NK-92 (cell line): ENCODE measurements at regions not wholly inside any gene's neighbourhood (a gene's known extent, or its start where the extent isn't known, plus 50 kb on each side); places are given as distances from the start of the nearest gene placed in this dataset.
A peak's percentile ranks its signal among the peaks of the same experiment; 100 is the strongest.

Experiments used
- DNase-seq: peaks from one replicate; lab custom pipeline; 2025; ENCODE audit not compliant: unreplicated experiment; lab: John Stamatoyannopoulos, UW

GRCh38 chr1:244974550-244974949, 110.2 kb upstream of the HNRNPU start:
- no peak for DNase-seq

DNA sequence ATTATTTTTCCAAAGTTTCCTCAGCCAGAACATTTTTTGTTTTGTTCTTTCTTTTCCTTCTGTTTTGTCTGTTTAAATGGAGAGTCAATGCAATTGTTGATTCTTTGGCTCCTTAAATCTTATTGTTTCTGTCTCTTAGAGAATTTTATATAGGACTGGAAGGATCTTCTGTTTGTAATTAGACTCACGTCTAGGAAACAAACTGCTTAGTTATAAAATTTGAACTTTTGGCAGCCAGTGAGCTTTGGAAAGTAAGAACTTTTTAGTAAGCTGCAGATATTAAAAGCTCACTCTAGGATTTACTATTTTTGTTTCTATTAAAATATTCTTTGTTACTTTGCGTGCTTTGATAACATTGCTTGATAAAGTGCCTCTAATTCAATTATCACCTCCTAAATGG, 109.8 kb upstream of the HNRNPU start:
- DNase-seq, result no peak

DNA sequence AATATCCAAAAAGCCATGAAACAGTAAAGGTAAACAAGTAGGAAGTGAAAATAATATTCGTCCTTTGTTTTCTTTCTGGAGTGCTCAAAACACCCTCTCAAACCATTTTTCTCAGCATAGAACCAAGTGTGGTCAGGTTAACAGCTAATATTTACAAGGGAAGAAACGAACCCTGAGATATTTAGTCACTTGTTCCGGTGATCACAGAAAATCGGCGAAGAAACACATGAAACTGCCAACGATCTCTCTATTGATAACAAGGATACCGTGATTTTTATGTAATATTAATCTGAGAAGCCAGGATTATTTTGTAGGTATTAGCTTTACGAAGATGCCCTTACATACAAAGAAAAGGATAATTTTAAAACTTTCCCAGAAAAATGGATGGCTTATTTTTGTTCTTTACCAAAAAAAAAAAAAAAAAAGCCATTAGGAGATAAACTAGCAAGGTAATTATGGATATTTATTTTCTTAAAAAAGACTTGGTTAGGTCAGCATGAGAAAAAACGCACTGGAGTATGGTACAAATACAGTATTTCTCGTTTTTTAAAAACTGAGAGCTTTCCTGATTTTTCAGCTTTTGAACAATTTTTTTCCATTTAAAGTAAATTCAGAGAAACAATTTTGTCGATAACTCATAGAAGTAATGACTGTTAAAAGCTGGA, 107.3 kb upstream of the HNRNPU start:
- DNase-seq, result no peak

GRCh38 chr1:244970744-244971551, 106.6 kb upstream of the HNRNPU start:
- peak; percentile 76 for DNase-seq

GRCh38 chr1:244970236-244970743, 105.9 kb upstream of the HNRNPU start:
- DNase-seq, result no peak

DNA sequence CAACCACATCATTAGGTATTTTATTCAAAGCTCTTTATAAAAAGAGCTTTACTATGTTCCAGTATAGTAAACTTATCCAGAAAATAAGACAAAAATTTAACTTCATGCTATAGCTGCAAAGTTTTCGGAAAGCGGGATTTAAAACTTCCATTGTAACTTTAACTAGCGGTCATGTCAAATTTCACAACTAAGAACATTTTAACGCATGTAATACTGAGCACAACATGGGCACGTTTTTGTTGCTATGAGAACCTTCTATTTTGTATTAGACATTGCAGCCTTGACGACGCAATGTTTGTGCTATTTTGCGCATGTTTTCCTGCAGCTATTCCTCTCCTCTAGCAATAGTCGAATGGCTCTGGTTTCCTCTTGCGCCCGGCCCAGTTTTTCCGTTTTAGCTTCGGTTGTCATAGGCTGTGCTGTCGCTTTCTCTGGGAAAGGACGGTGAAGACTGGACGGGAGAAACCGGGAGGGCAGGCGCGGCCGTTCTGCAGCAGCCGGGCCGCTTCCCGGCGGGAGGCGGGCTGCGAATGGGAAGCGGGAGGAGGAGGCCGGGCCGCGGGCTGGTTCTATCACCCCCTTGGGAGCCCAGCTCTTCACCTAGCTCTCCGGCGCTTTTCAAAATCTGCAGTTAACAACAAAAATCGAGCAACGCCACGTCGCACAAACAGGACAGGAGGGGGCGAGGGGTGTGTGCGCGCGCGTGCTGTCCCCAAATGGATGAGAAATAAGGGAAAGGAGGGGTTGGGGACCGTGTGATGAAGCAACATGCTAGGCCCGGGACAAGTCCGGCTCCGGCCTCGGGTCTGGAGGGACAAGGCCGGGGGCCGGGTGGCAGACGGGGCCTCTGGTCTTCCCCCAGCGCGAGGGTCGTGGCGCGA, 105.3 kb upstream of the HNRNPU start:
- DNase-seq, result no peak

GRCh38 chr1:244968881-244969280, 104.5 kb upstream of the HNRNPU start:
- no peak for DNase-seq

- no peak for DNase-seq
Observed at GRCh38 chr1:244968471-244968871, 104.1 kb upstream of the HNRNPU start.

DNA sequence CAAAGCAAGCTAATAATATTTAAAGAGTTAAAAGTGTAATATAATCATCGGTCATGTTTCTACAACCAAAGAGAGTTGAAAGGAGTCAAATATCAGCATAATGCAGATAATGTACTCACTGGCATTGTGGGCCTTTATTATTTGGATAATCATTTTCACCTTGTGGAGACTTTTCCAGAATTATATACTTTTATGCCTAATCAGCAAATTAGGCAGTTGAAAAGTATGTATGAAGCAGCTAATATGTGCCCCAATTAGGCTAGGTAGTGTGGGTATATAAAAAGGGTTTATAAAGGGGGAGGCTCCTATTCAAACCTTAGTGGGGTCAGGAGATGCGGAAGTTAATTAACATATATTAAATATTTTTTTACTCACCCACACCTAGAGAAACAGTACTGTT, 102.8 kb upstream of the HNRNPU start:
- no peak for DNase-seq

- DNase-seq, result no peak
Observed at GRCh38 chr1:244965185-244966030, 101.1 kb upstream of the HNRNPU start.

GRCh38 chr1:244964112-244964971, 100.0 kb upstream of the HNRNPU start:
- no peak for DNase-seq

- no peak for DNase-seq
Observed at GRCh38 chr1:244963231-244963826, 99.0 kb upstream of the HNRNPU start.

GRCh38 chr1:244962130-244962529, 97.8 kb upstream of the HNRNPU start:
- DNase-seq, result no peak

DNA sequence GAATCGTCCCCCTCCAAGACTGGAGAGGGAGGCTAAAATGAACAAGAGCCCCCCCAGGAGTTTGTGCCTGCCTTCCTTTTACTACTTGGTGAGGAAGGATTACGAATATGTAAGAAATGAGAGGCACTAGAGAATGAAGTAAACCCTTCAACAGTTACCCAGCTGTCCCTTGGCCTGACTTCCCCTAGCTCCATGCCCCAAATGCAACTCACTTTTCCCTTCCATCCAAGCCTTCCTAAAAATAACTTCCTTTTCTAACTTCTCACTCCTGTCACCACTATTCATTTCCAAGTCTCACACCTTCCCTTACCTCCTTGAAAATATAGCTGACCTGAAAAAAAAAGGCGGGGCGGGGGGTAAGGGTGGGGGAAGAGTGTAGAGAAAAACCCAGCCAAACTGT, 96.6 kb upstream of the HNRNPU start:
- DNase-seq, result no peak

- no peak for DNase-seq
Observed at GRCh38 chr1:244958593-244958992, 94.2 kb upstream of the HNRNPU start.

GRCh38 chr1:244957525-244957924, 93.2 kb upstream of the HNRNPU start:
- DNase-seq, result no peak

- DNase-seq, result no peak
Observed at GRCh38 chr1:244957122-244957521, 92.8 kb upstream of the HNRNPU start.

- DNase-seq, result no peak
Observed at GRCh38 chr1:244955661-244956060, 91.3 kb upstream of the HNRNPU start.

DNA sequence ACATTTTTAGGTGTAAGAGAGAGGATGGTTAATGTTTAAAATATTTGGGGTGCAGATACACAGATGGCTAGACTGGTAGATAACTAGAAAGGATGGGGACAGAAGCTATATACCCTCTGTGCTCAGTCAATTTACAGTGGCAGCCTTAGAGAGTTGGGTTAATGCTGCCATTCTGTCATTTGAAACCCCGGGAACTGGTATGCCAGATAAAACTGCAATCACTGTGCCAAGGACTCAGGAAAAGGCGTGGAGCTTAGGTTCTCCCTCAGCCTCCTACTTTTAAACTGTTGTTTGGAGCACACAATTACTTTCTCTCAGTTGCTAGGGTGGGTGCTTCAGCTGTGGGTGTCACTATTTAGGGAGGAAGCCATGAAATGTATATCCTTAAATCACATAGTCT, 90.0 kb upstream of the HNRNPU start:
- no peak for DNase-seq
